SJCRH30 (cell line): ENCODE measurements at regions not wholly inside any gene's neighbourhood (a gene's known extent, or its start where the extent isn't known, plus 50 kb on each side); places are given as distances from the start of the nearest gene placed in this dataset.

Experiments
- DNase-seq, 2 experiments: peaks; one replicate each; pipeline ENCODE4 v3.0.0-alpha.2; 2015 to 2020
- H3K27ac ChIP-seq: fragments of 250-450 bp; sonication (Bioruptor Pico); 2 replicates; pipeline ENCODE4 v1.5.1; 2020; ENCODE audit warnings: mild to moderate bottlenecking, moderate library complexity
- H3K27me3 ChIP-seq: fragments of 250-450 bp; sonication (Bioruptor Pico); 2 replicates; pipeline ENCODE4 v1.5.1; 2020; ENCODE audit warnings: mild to moderate bottlenecking, moderate library complexity
- H3K36me3 ChIP-seq: fragments of 250-450 bp; sonication (Bioruptor Pico); 2 replicates; pipeline ENCODE4 v1.5.1; 2020; ENCODE audit warnings: mild to moderate bottlenecking, moderate library complexity
- H3K4me1 ChIP-seq: fragments of 250-450 bp; sonication (Bioruptor Pico); 2 replicates; pipeline ENCODE4 v1.5.1; 2020; ENCODE audit warnings: mild to moderate bottlenecking, moderate library complexity
- H3K4me3 ChIP-seq: fragments of 250-450 bp; sonication (Bioruptor Pico); 2 replicates; pipeline ENCODE4 v1.5.1; 2020; ENCODE audit warnings: mild to moderate bottlenecking, moderate library complexity
- H3K9me3 ChIP-seq: fragments of 250-450 bp; sonication (Bioruptor Pico); replicated peaks from 2 replicates; pipeline ENCODE4 v1.5.1; 2020; ENCODE audit warnings: mild to moderate bottlenecking, moderate library complexity

GRCh38 chr1:234907208-234907939, 221.3 kb downstream of the TOMM20 start:
- H3K9me3 ChIP-seq = 0 out of 2 replicates have a peak, but pooled peaks cover 2% of the 10 kb centered on the region
- H3K27me3 ChIP-seq = no peaks in the 10 kb centered on the region; the same call in 1 of the 2 replicates
- DNase-seq = no peak
- no peak overlapping the region for H3K27ac ChIP-seq
- no peaks in the 10 kb centered on the region for H3K4me1 ChIP-seq
- H3K36me3 ChIP-seq = no peaks in the 10 kb centered on the region
- H3K4me3 ChIP-seq = no peak overlapping the region

- H3K9me3 ChIP-seq = peaks cover 2% of the 10 kb centered on the region; the same call in 1 of the 2 replicates
- H3K27me3 ChIP-seq = no peaks in the 10 kb centered on the region; the same call in 1 of the 2 replicates
- no peak overlapping the region for H3K4me3 ChIP-seq
- H3K27ac ChIP-seq = no peak overlapping the region
- H3K4me1 ChIP-seq = no peaks in the 10 kb centered on the region
- no peak for DNase-seq
- no peaks in the 10 kb centered on the region for H3K36me3 ChIP-seq
These were observed 222.0 kb downstream of the TOMM20 start for GRCh38 chr1:234906654-234907053.

GRCh38 chr1:234902774-234903547, 225.7 kb downstream of the TOMM20 start:
- Histone ChIP-seq H3K27ac (no peak overlapping the region), H3K4me1 (peaks cover 11% of the 10 kb centered on the region), H3K27me3 (no peaks in the 10 kb centered on the region), H3K9me3 (no peaks in the 10 kb centered on the region; the same call in 1 of the 2 replicates), H3K36me3 (no peaks in the 10 kb centered on the region), H3K4me3 (no peak overlapping the region)
- DNase-seq = no peak

DNA sequence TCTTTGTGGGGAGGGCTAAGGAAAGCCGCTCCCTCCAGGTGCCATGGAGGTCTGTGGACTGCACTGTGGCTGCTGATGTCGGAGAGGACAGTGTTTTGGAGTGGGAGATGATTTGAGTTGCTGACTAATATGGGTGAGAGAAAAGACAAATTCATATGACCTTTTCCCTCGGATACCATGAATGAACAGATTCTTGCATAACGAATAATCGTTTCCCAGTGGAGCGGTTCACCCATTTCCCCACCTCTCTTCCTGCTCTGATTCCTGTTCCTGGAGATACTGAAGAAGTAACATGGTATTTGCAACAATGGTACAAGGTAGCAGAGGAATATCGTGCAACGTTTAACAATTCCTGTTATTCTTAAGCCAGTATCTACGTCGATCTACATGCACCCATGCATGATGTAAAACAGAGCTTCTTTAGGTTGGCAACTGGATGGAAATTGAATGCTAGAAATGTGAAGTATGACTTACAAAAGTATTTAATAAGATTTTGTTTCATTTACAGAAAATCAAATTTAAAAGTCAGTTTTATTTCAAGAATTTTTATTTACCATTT, 227.1 kb downstream of the TOMM20 start:
- Histone ChIP-seq H3K9me3 (no peaks in the 10 kb centered on the region; the same call in 1 of the 2 replicates), H3K4me3 (no peak overlapping the region), H3K4me1 (peaks cover 11% of the 10 kb centered on the region), H3K27me3 (no peaks in the 10 kb centered on the region), H3K27ac (no peak overlapping the region), H3K36me3 (no peaks in the 10 kb centered on the region)
- no peak for DNase-seq

GRCh38 chr1:234900595-234900994, 228.0 kb downstream of the TOMM20 start:
- Histone ChIP-seq H3K4me1 (peaks cover 11% of the 10 kb centered on the region), H3K36me3 (no peaks in the 10 kb centered on the region), H3K4me3 (no peak overlapping the region), H3K27ac (no peak overlapping the region), H3K27me3 (no peaks in the 10 kb centered on the region), H3K9me3 (no peaks in the 10 kb centered on the region; the same call in 1 of the 2 replicates)
- no peak for DNase-seq

DNA sequence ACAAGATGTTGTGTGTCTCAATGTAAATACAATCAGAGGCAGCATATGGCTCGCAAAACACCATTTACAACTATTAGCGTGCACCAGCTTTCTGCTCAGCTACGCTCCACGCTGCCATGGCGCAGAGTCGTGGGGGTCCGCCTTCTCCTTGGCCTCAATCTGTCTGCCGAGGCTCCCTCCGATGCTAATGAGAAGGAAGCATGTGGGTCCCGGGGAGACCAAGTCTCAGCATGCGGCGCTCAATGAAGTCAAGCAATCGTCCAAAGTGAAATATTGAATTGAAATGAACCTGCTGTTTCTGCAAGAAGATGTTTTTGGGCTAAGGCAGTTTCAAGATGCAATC, 228.9 kb downstream of the TOMM20 start:
- no peaks in the 10 kb centered on the region for H3K36me3 ChIP-seq
- no peak overlapping the region for H3K4me3 ChIP-seq
- no peak for DNase-seq
- peaks cover 11% of the 10 kb centered on the region for H3K4me1 ChIP-seq
- H3K27ac ChIP-seq = no peak overlapping the region
- H3K27me3 ChIP-seq = no peaks in the 10 kb centered on the region
- H3K9me3 ChIP-seq = no peaks in the 10 kb centered on the region; the same call in 1 of the 2 replicates

GRCh38 chr1:234899041-234899729, 229.5 kb downstream of the TOMM20 start:
- no peaks in the 10 kb centered on the region for H3K36me3 ChIP-seq
- peaks cover 16% of the 10 kb centered on the region for H3K4me1 ChIP-seq
- H3K27ac ChIP-seq = no peak overlapping the region
- no peaks in the 10 kb centered on the region; the same call in 1 of the 2 replicates for H3K9me3 ChIP-seq
- no peak overlapping the region for H3K4me3 ChIP-seq
- peak; percentile 30 to 42 for DNase-seq
- no peaks in the 10 kb centered on the region for H3K27me3 ChIP-seq

DNA sequence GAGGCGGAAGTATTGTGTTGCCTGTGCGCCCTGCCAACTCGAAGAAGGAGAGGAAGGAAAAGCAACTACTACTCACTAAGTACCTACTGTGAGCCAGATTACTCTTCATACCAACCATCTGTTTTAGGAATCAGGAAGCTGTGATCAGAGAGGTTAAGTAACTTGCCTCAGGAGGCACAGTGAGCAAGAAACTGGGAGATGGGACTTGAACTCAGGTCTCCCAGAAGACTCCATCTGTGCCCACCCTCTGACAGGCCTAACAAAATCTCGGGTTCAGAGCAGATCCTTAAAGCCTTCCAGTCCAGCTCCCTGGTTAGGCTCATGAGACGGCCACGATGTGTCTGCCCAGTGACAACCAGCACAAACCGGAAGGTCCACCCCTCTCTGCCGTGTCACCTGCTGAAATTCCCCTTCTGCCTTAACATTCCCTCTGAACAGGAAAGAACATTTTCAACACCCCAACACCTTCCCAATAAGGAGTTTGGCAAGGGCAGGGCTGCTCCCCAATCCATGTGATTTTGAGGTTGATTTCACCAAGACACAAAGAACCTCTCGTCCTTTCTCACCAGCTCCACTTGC, 230.1 kb downstream of the TOMM20 start:
- Histone ChIP-seq H3K27ac (no peak overlapping the region), H3K4me3 (no peak overlapping the region), H3K27me3 (no peaks in the 10 kb centered on the region), H3K4me1 (peaks cover 22% of the 10 kb centered on the region), H3K9me3 (no peaks in the 10 kb centered on the region; the same call in 1 of the 2 replicates), H3K36me3 (no peaks in the 10 kb centered on the region)
- DNase-seq = no peak

GRCh38 chr1:234897754-234898454, 230.7 kb downstream of the TOMM20 start:
- H3K27ac ChIP-seq = no peak overlapping the region
- H3K36me3 ChIP-seq = no peaks in the 10 kb centered on the region
- no peak overlapping the region for H3K4me3 ChIP-seq
- DNase-seq = no peak
- H3K27me3 ChIP-seq = no peaks in the 10 kb centered on the region
- no peaks in the 10 kb centered on the region; the same call in 1 of the 2 replicates for H3K9me3 ChIP-seq
- peaks cover 26% of the 10 kb centered on the region for H3K4me1 ChIP-seq

GRCh38 chr1:234897390-234897749, 231.3 kb downstream of the TOMM20 start:
- Histone ChIP-seq H3K9me3 (no peaks in the 10 kb centered on the region; the same call in 1 of the 2 replicates), H3K27ac (no peak overlapping the region), H3K4me1 (peaks cover 26% of the 10 kb centered on the region), H3K4me3 (no peak overlapping the region), H3K27me3 (no peaks in the 10 kb centered on the region), H3K36me3 (no peaks in the 10 kb centered on the region)
- no peak for DNase-seq

- no peak overlapping the region for H3K27ac ChIP-seq
- no peak for DNase-seq
- no peaks in the 10 kb centered on the region for H3K9me3 ChIP-seq
- no peak overlapping the region for H3K4me3 ChIP-seq
- H3K4me1 ChIP-seq = peaks cover 26% of the 10 kb centered on the region
- H3K27me3 ChIP-seq = no peaks in the 10 kb centered on the region
- no peaks in the 10 kb centered on the region for H3K36me3 ChIP-seq
These were observed 231.9 kb downstream of the TOMM20 start for GRCh38 chr1:234896477-234897389.

- Histone ChIP-seq H3K36me3 (no peaks in the 10 kb centered on the region), H3K27ac (no peak overlapping the region; the same call in 1 of the 2 replicates), H3K27me3 (no peaks in the 10 kb centered on the region), H3K9me3 (no peaks in the 10 kb centered on the region), H3K4me1 (peaks cover 18% of the 10 kb centered on the region), H3K4me3 (no peak overlapping the region)
- peak in 1 of 2 experiments; percentile 41 for DNase-seq
These were observed 234.7 kb downstream of the TOMM20 start for GRCh38 chr1:234893725-234894630.
